ENCODE measurements at regions not wholly inside any gene's neighbourhood (a gene's known extent, or its start where the extent isn't known, plus 50 kb on each side); places are given as distances from the start of the nearest gene placed in this dataset.

GRCh38 chr3:29194139-29194538, 86.7 kb upstream of the RBMS3 start (continued):
- TF ChIP-seq E4F1 (IDR thresholded peaks at IDR 0.05; ENCODE audit: borderline replicate concordance, partially characterized antibody) (no peak), EZH2 (IDR thresholded peaks at IDR 0.05; ENCODE audit: borderline replicate concordance, control insufficient read depth, low read depth, low read length) (no peak)

- ChIA-PET CTCF (no interaction called here), SMC1A (ENCODE audit: uncharacterized antibody, unreplicated experiment) (no interaction called here), RAD21 (ENCODE audit: unreplicated experiment) (no interaction called here)
- TF ChIP-seq IKZF1 (conservative IDR thresholded peaks at IDR 0.05): no peak
- TF ChIP-seq ATF7 (IDR thresholded peaks at IDR 0.05; ENCODE audit: low read depth): no peak
- TF ChIP-seq SMARCA5 (IDR thresholded peaks at IDR 0.05): no peak
- no peak for TF ChIP-seq HCFC1 (IDR thresholded peaks at IDR 0.05; ENCODE audit: low read length)
- no peak for TF ChIP-seq MTA3 (IDR thresholded peaks at IDR 0.05; ENCODE audit: borderline replicate concordance, low read length)
- no peak for TF ChIP-seq ZBTB33 (IDR thresholded peaks at IDR 0.05)
- no peak for TF ChIP-seq CBX3 (IDR thresholded peaks at IDR 0.05; ENCODE audit: borderline replicate concordance, low read depth)
- no peak for TF ChIP-seq KDM1A (IDR thresholded peaks at IDR 0.05; ENCODE audit: borderline replicate concordance)
- TF ChIP-seq TCF3 (IDR thresholded peaks at IDR 0.05; ENCODE audit: borderline replicate concordance, insufficient read depth, low read depth, low read length): no peak
- no peak for TF ChIP-seq USF2 (IDR thresholded peaks at IDR 0.05; ENCODE audit: borderline replicate concordance, low read depth, low read length)
- TF ChIP-seq CBFB (IDR thresholded peaks at IDR 0.05; ENCODE audit: low read depth): no peak
- TF ChIP-seq ZNF687 (IDR thresholded peaks at IDR 0.05): no peak
- TF ChIP-seq SUZ12 (IDR thresholded peaks at IDR 0.05; ENCODE audit: unreplicated experiment): no peak
These were observed 85.8 kb upstream of the RBMS3 start for GRCh38 chr3:29195056-29195455.

More at GRCh38 chr3:29195056-29195455, 85.8 kb upstream of the RBMS3 start:
- DNase-seq (ENCODE audit: low read depth, low spot score) (no peak), FAIRE-seq (no peak), ATAC-seq (no peak)
- no peaks in the 10 kb centered on the region for H3K4me1 ChIP-seq (ENCODE audit: control insufficient read depth, insufficient read depth, low read length)
- POLR2A ChIA-PET: no interaction called here
- H3K4me2 ChIP-seq (ENCODE audit: control insufficient read depth, insufficient read depth): no peak overlapping the region
- no peak overlapping the region for H3K27ac ChIP-seq (ENCODE audit: control insufficient read depth, insufficient read depth)
- no peak overlapping the region for H3K4me3 ChIP-seq
- no peaks in the 10 kb centered on the region for H4K20me1 ChIP-seq (ENCODE audit: control insufficient read depth, insufficient read depth)
- H3K9ac ChIP-seq (ENCODE audit: control insufficient read depth, insufficient read depth, low read length): no peak overlapping the region
- no peaks in the 10 kb centered on the region for H3K9me3 ChIP-seq (replicated peaks; ENCODE audit: control insufficient read depth, insufficient read depth, low read length)
- no peak overlapping the region for H2AFZ ChIP-seq (ENCODE audit: control insufficient read depth, low read depth, low read length)
- no peaks in the 10 kb centered on the region for H3K27me3 ChIP-seq (replicated peaks in 1 of 2; ENCODE audit: control insufficient read depth in 2 of 2, insufficient read depth in 2 of 2, low read length in 1 of 2)
- BruUV-seq (replicated peaks): no TSS peak
- intact Hi-C loops (cut with micrococcal nuclease; ENCODE audit: unreplicated experiment) (no loop called here), in situ Hi-C loops (cut with MboI) (no loop called here)
- no peaks in the 10 kb centered on the region for H3K36me3 ChIP-seq (ENCODE audit: control insufficient read depth in 2 of 2, insufficient read depth in 2 of 2, low read length in 1 of 2)
- WGBS (ENCODE audit: insufficient coverage, insufficient replicate concordance, low lambda C conversion rate, missing lambda C conversion rate): 15% methylated on average over 3 of the region's 3 CpGs
- H3K79me2 ChIP-seq (ENCODE audit: control insufficient read depth, insufficient read depth, low read length): no peaks in the 10 kb centered on the region

All from GM12878 (cell line).